Activated CD4-positive, alpha-beta T cell treated with anti-CD3 and anti-CD28 coated beads for 1 hour (primary cell): ENCODE measurements at regions not wholly inside any gene's neighbourhood (a gene's known extent, or its start where the extent isn't known, plus 50 kb on each side); places are given as distances from the start of the nearest gene placed in this dataset.
"Not testable (repeated sequence)": the region's sequence is repeated elsewhere in the genome, so short reads cannot be mapped to it uniquely, and the experiment has no call there.

Source experiments
- DNase-seq: peaks from one replicate; pipeline ENCODE4 v3.0.0-alpha.2; 2020

GRCh38 chr9:81320909-81321482 is 368.4 kb downstream of the TLE1 start:
- DNase-seq = no peak

GRCh38 chr9:81318571-81318970 is 370.8 kb downstream of the TLE1 start:
- no peak for DNase-seq

- DNase-seq = no peak
Observed at GRCh38 chr9:81317939-81318338, 371.4 kb downstream of the TLE1 start.

- no peak for DNase-seq
Observed at GRCh38 chr9:81317223-81317622, 372.1 kb downstream of the TLE1 start.

GRCh38 chr9:81314490-81314889 is 374.9 kb downstream of the TLE1 start:
- no peak for DNase-seq

- no peak for DNase-seq
Observed at GRCh38 chr9:81313877-81314276, 375.5 kb downstream of the TLE1 start.

- no peak for DNase-seq
Observed at GRCh38 chr9:81312346-81312745, 377.0 kb downstream of the TLE1 start.

- DNase-seq = no peak
Observed at GRCh38 chr9:81308404-81308803, 380.9 kb downstream of the TLE1 start.

GRCh38 chr9:81307791-81308190 is 381.6 kb downstream of the TLE1 start:
- DNase-seq = not testable (repeated sequence)

- no peak for DNase-seq
Observed at GRCh38 chr9:81305561-81306182, 383.7 kb downstream of the TLE1 start.

- no peak for DNase-seq
Observed at GRCh38 chr9:81303658-81304057, 385.7 kb downstream of the TLE1 start.

- no peak for DNase-seq
Observed at GRCh38 chr9:81293651-81294050, 395.7 kb downstream of the TLE1 start.

- no peak for DNase-seq
Observed at GRCh38 chr9:81292056-81292805, 397.1 kb downstream of the TLE1 start.

- no peak for DNase-seq
Observed at GRCh38 chr9:81289622-81290021, 399.7 kb downstream of the TLE1 start.

- no peak for DNase-seq
Observed at GRCh38 chr9:81268048-81268447, 421.3 kb downstream of the TLE1 start.

- no peak for DNase-seq
Observed at GRCh38 chr9:81266674-81267073, 422.7 kb downstream of the TLE1 start.

- no peak for DNase-seq
Observed at GRCh38 chr9:81266086-81266485, 423.3 kb downstream of the TLE1 start.

- no peak for DNase-seq
Observed at GRCh38 chr9:81264516-81264915, 424.8 kb downstream of the TLE1 start.

- no peak for DNase-seq
Observed at GRCh38 chr9:81259896-81260295, 429.5 kb downstream of the TLE1 start.

GRCh38 chr9:81256368-81256767 is 433.0 kb downstream of the TLE1 start:
- no peak for DNase-seq

- DNase-seq = no peak
Observed at GRCh38 chr9:81250606-81251005, 438.7 kb downstream of the TLE1 start.

GRCh38 chr9:81250041-81250440 is 439.3 kb downstream of the TLE1 start:
- no peak for DNase-seq

GRCh38 chr9:81245254-81245956 is 443.9 kb downstream of the TLE1 start:
- DNase-seq = no peak

- no peak for DNase-seq
Observed at GRCh38 chr9:81244631-81245030, 444.7 kb downstream of the TLE1 start.
